ENCODE measurements at regions not wholly inside any gene's neighbourhood (a gene's known extent, or its start where the extent isn't known, plus 50 kb on each side); places are given as distances from the start of the nearest gene placed in this dataset.

GRCh38 chr14:34303811-34304210, 158.2 kb downstream of the SPTSSA start:
- no peak for TF ChIP-seq EZH2phosphoT487 (IDR thresholded peaks at IDR 0.05; ENCODE audit: borderline replicate concordance, low read length)
- TF ChIP-seq CTCF (IDR thresholded peaks at IDR 0.05; ENCODE audit: low read depth, low read length, poor library complexity, severe bottlenecking): no peak
